ENCODE measurements at regions not wholly inside any gene's neighbourhood (a gene's known extent, or its start where the extent isn't known, plus 50 kb on each side); places are given as distances from the start of the nearest gene placed in this dataset.

GRCh38 chr10:81093056-81093455 lies 555.4 kb downstream of the SH2D4B start:
- no peak for TF ChIP-seq SP1 (IDR thresholded peaks at IDR 0.05; ENCODE audit: low read depth, low read length)
- TF ChIP-seq MAX (IDR thresholded peaks at IDR 0.05), result no peak
- TF ChIP-seq CTCF (IDR thresholded peaks at IDR 0.05; ENCODE audit: control extremely low read depth in 1 of 3, insufficient read depth in 1 of 3, low read depth in 1 of 3, low read length in 3 of 3), result no peak
- no peak for TF ChIP-seq SIN3A (conservative IDR thresholded peaks at IDR 0.05 in 1 of 2, IDR thresholded peaks at IDR 0.05 in 1 of 2; ENCODE audit: low read depth in 1 of 2, low read length in 2 of 2)
- no peak for TF ChIP-seq CEBPB (IDR thresholded peaks at IDR 0.05; ENCODE audit: low read depth, low read length)
- TF ChIP-seq POLR2AphosphoS5 (IDR thresholded peaks at IDR 0.05; ENCODE audit: low read depth, low read length), result no peak
- TF ChIP-seq POLR2A (IDR thresholded peaks at IDR 0.05; ENCODE audit: control extremely low read depth in 1 of 2, low read depth in 2 of 2, low read length in 2 of 2), result no peak
- TF ChIP-seq RXRA (IDR thresholded peaks at IDR 0.05; ENCODE audit: insufficient read depth, low read depth, low read length), result no peak
- TF ChIP-seq HDAC2 (IDR thresholded peaks at IDR 0.05; ENCODE audit: borderline replicate concordance in 1 of 2, low read depth in 2 of 2, low read length in 2 of 2), result no peak
- no peak for TF ChIP-seq USF2 (IDR thresholded peaks at IDR 0.05; ENCODE audit: low read length)
- TF ChIP-seq HDAC6 (IDR thresholded peaks at IDR 0.05; ENCODE audit: low read depth, low read length), result no peak
